ENCODE measurements at regions not wholly inside any gene's neighbourhood (a gene's known extent, or its start where the extent isn't known, plus 50 kb on each side); places are given as distances from the start of the nearest gene placed in this dataset.

DNA sequence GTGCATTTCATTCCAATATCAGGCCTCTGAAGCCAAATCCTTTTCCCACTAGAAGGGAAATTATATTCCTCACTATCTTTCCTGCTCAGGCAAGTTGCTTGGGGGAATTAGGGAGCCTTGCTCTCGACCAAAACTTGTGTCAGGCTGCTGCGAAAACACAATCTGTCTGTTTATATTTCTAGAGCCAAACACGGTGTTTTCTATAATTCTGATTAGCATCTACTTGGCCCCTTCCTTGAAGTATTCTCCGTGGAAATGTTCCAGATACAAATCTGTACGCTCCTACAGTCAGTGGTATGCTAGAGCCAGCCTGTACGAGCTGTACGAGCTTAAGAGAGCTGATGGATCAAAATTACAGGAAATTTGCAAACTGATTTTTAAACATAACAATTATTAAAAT, 299.3 kb upstream of the SALL1 start:
- DNase-seq, result no peak

DNA sequence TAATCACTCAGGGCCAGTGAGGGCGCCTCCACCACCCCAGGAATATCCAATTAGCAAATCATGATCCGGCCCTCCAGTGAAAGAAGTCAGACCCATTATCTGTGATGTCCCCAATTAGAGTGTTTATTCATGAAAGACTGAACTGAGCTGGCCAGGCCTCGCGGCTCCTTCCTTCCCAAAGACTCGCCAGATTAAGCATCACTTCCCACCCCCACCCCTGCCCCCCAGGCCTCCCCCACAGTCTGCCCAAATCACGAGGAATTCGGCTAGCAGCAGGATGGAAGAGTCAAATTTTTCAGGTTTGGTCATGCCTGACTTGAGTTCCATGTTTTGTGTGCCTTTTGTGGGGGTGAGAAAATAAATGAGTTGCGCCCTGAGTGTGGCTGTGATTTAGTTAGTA, 298.4 kb upstream of the SALL1 start:
- no peak for DNase-seq

DNA sequence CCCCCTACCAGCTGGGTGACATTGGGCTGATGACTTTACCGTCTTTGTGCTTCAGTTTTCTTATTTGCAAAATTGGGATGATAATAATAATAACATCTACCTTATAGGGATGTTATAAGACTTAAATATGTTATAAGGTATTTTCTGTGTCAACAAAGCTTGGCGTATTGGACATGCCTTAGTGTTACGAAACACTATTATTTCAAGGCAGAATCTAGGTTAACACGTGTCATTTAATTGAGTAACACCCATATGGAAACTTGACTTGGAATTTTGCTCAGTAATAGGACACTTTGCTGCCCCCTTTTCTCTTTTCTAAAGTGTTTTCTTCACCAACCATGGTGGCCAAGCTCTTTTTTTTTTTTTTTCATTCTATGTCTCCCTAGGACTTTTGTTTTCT, 294.2 kb upstream of the SALL1 start:
- no peak for DNase-seq

- DNase-seq, result no peak
Measured at GRCh38 chr16:51443934-51444333, 292.9 kb upstream of the SALL1 start.

GRCh38 chr16:51442141-51442870, 291.2 kb upstream of the SALL1 start:
- DNase-seq, result no peak

GRCh38 chr16:51440131-51440889, 289.2 kb upstream of the SALL1 start:
- DNase-seq, result no peak

GRCh38 chr16:51439271-51439670, 288.2 kb upstream of the SALL1 start:
- no peak for DNase-seq

- DNase-seq, result no peak
Measured at GRCh38 chr16:51436742-51437141, 285.7 kb upstream of the SALL1 start.

GRCh38 chr16:51434567-51435198, 283.6 kb upstream of the SALL1 start:
- no peak for DNase-seq

DNA sequence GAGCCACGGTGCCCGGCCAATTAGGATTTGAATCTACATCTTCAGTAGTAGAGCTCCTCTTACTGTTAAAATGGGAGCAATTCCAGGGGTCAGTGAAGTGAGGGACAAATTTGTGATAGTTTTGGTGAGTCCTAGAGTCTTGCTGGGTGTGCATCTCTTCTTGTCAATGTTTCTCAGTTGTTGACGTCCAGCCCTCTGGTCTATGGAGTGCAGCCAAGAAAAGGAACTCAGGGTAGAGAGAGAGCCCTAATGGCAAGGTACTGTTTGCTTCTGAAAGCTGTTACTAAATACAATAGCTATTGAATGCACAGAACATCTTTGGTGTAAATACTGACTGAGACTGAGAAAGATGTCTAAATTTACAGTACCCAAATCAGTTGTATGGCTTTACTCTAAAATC, 282.5 kb upstream of the SALL1 start:
- no peak for DNase-seq

DNA sequence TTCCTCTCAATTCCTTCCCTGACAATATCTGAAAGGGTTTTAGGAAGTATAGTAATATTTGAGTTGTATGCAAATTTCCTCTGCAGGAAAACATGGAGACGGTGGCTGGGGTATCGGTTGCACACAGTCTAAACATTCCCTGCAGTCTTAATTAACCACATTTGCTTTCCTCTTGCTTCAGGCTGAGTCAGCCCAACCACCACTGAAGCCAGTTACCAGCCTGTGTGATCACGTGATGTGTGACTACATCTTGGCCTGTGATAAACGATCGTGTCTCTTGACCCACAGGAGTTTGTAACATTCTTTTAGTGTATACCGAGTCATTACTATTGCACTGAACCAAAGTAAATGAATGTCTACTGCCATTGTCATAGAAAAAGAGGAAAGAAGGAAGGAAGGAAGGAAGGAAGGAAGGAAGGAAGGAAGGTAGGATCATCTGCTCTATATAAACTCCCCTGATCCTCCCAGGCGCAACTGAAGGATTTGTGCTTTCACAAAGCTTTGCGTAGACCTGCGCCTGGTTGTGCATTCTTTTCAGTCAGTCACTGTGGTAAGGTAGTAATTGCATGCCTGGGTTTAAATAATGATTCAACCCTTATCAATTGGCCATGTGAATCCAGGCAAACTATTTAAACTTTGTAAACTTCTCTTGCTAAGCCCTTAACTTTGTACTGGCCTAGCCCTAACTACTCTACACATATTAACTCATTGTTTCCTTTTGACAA, 280.6 kb upstream of the SALL1 start:
- peak; percentile 33 for DNase-seq

DNA sequence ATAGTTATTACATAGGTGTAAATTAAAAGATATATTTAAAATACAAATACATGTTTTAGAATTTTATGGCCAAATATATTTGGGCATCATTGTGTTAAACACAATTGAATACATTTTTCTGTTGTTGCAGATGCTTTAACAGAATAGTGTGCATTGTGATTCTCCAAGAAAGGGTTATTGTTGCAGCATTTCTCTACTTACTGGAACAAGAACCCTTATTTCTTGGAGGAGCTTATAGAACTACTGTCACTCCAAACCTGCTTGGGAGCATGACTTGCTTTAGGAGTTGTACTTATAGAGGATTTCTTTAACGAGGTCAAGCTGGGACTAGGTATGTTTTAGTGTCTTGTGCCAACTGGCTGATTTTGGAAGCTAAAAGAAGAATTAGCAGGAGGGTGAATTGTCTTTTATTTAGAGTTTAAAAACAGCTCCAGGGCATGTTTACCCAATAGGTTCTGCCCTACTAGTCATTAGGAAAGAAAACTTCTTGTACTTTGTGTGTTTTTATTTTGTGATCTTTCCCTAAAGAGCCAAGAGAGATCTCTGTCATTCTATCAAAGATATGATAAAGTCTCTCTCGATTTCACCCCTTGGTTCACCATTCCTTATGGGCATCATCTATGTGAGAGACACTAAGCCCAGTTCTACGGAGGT, 279.8 kb upstream of the SALL1 start:
- DNase-seq, result no peak

- no peak for DNase-seq
Measured at GRCh38 chr16:51429041-51429440, 278.0 kb upstream of the SALL1 start.

- no peak for DNase-seq
Measured at GRCh38 chr16:51427085-51427484, 276.0 kb upstream of the SALL1 start.

- no peak for DNase-seq
Measured at GRCh38 chr16:51426276-51426675, 275.2 kb upstream of the SALL1 start.

GRCh38 chr16:51420247-51420646, 269.2 kb upstream of the SALL1 start:
- no peak for DNase-seq

DNA sequence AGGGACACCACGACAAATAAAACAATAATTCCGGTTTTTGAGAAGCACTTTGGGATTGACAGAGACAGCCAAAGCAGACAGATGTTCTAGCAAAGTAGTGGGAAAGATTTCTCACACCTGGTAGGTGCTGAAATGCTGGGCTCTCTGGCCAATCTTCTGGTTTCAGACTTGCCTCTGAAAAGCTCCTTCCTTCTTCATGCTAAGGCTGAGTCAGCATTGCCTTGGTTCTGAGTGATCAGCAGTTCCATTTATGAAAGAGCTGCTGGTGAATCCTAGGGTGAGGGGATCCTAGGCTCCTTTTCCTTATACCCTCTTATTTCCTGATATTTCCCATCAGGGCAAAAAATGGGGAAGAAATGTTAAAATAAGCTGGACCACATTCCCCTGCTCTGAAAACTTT, 268.7 kb upstream of the SALL1 start:
- DNase-seq, result no peak

DNA sequence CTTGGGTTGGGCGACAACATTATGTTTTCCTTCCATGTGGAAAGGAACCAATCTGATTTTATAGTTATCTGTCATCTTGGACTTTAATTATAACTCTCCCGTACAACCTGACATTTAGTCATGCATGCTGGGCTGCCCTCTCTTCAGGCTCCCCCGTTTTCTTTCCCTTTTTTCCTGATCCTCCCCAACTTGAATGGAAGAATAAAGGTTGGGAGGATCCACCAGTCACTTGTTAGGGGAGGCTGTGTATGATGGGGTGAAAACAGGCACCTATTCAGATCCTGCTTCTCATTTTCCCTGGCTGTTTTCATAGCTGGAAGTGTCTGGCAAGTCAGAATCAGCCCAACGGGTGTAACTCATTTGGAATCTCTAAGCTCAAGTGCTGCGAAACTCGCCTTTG, 267.2 kb upstream of the SALL1 start:
- DNase-seq, result peak; percentile 13

DNA sequence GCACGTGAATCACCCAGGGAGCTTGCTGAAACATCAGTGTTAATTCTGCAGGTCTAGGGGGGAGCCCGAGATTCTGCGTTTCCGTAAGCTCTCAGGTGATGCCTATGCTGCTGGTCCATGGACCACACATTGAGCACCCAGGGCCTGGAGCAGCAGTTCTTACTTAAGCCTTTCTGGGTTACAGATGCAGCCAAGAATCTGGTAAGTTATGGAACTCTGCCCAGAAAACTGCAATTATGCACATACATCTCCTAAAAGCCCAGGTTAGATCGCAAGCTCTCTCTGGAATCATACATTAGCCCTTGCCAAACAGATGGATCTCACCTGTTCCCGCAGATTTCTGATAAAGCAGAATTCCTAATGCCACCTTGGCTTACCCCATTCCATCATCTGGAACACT, 265.9 kb upstream of the SALL1 start:
- DNase-seq, result no peak

DNA sequence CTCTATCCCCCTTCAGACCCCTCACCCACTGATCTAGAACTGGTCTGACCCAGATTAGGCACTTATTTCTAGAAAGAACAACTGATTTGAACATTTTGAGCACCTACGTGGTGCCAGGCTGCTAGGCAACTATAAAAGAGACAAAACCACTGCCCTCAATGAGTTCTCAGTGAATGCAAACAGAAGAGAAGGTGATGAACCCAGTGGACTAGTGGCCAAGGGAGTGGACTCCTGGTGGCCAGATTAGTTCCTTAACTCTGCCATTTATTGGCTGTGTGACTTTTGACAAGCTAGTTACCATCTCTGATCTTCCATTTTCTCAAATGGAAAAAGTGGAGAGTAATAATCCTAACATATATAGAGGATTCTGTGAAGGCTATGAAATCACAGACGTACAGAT, 259.1 kb upstream of the SALL1 start:
- no peak for DNase-seq

DNA sequence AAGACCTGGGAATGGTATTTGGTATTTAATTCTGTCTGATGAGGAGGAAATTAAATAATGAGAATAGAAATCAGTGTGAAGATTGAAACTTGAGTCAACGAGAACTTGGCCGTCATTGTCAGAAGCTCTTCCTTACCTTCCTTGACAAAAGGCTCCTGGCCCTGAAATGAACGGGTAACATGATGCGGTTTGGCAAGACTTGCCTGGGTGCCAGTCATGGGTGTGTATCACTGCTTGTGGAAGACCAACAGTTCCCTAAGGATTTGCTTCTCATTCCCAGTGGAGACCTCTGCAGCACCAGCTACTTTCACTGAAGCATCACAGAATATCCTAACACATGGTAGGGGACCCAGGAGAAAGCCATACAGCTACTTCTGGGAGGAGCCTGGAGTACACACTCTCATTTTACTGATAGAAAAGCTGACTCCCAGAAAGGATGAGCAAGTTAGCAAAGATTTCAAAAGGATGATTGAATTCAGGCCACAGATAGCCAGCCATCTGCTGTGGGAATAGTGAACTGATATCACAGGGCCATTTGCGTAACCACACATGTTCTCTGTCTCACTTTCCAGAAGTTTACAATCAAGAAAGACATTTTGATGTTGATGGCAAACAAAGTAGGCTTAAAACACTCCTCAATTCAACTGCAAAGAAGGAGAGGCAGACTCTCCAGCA, 258.1 kb upstream of the SALL1 start:
- DNase-seq, result no peak

GRCh38 chr16:51408357-51408756, 257.3 kb upstream of the SALL1 start:
- DNase-seq, result no peak

All from NCI-H69 (cell line).